ENCODE measurements at regions not wholly inside any gene's neighbourhood (a gene's known extent, or its start where the extent isn't known, plus 50 kb on each side); places are given as distances from the start of the nearest gene placed in this dataset.

- TF ChIP-seq ZNF331 (CRISPR knock-in tag; IDR thresholded peaks at IDR 0.05; ENCODE audit: low read depth): no peak
- TF ChIP-seq CREB1 (CRISPR knock-in tag; IDR thresholded peaks at IDR 0.05; ENCODE audit: low read depth): no peak
- no peak for TF ChIP-seq CTCF (conservative IDR thresholded peaks at IDR 0.05; ENCODE audit: low read depth in 2 of 2)
- Mint-ChIP-seq H3K4me3 (no peak overlapping the region), H3K4me1 (no peaks in the 10 kb centered on the region), H3K27ac (no peak overlapping the region), H3K9me3 (peaks cover 3% of the 10 kb centered on the region; the same call in 2 of the 3 replicates), H3K36me3 (ENCODE audit: low read depth) (no peaks in the 10 kb centered on the region), H3K27me3 (ENCODE audit: insufficient read depth, low read depth, poor library complexity) (no peaks in the 10 kb centered on the region)
- Histone ChIP-seq H2AFZ (no peak overlapping the region), H3K27me3 (ENCODE audit: insufficient read depth) (0 out of 2 replicates have a peak, but pooled peaks cover 3% of the 10 kb centered on the region), H3K9me2 (ENCODE audit: insufficient read depth) (no peaks in the 10 kb centered on the region), H3K4me3 (no peak overlapping the region), H3F3A (replicated peaks; ENCODE audit: low read depth) (no peaks in the 10 kb centered on the region), H3K79me2 (replicated peaks; ENCODE audit: insufficient read depth) (no peaks in the 10 kb centered on the region), H4K20me1 (replicated peaks; ENCODE audit: insufficient read depth) (no peaks in the 10 kb centered on the region), H3K36me3 (ENCODE audit: insufficient read depth) (no peaks in the 10 kb centered on the region), H3K27ac (ENCODE audit: low read depth) (no peak overlapping the region), H3K4me1 (ENCODE audit: insufficient read depth) (no peaks in the 10 kb centered on the region), H3K4me2 (no peak overlapping the region)
- DNase-seq (ENCODE audit: low spot score): no peak
- ATAC-seq: no peak
Observed at GRCh38 chr11:30089921-30090320, 73.1 kb upstream of the KCNA4 start.

GRCh38 chr11:30091246-30091645, 74.4 kb upstream of the KCNA4 start:
- ATAC-seq: no peak
- H3K27ac Mint-ChIP-seq: no peak overlapping the region
- no peak overlapping the region for H3K4me3 Mint-ChIP-seq

More at GRCh38 chr11:30091246-30091645, 74.4 kb upstream of the KCNA4 start:
- H3K4me1 Mint-ChIP-seq: no peaks in the 10 kb centered on the region
- no peaks in the 10 kb centered on the region for H3K36me3 ChIP-seq (ENCODE audit: insufficient read depth)
- no peaks in the 10 kb centered on the region for H4K20me1 ChIP-seq (replicated peaks; ENCODE audit: insufficient read depth)
- H3K9me3 Mint-ChIP-seq: peaks cover 3% of the 10 kb centered on the region; the same call in 2 of the 3 replicates
- H2AFZ ChIP-seq: no peak overlapping the region
- no peak overlapping the region for H3K4me3 ChIP-seq
- H3K27me3 Mint-ChIP-seq (ENCODE audit: insufficient read depth, low read depth, poor library complexity): no peaks in the 10 kb centered on the region
- no peaks in the 10 kb centered on the region for H3K36me3 Mint-ChIP-seq (ENCODE audit: low read depth)
- H3K4me1 ChIP-seq (ENCODE audit: insufficient read depth): no peaks in the 10 kb centered on the region
- no peaks in the 10 kb centered on the region for H3K9me2 ChIP-seq (ENCODE audit: insufficient read depth)
- H3K4me2 ChIP-seq: no peak overlapping the region
- H3K79me2 ChIP-seq (replicated peaks; ENCODE audit: insufficient read depth): no peaks in the 10 kb centered on the region
- TF ChIP-seq ZNF331 (CRISPR knock-in tag; IDR thresholded peaks at IDR 0.05; ENCODE audit: low read depth) (no peak), ZNF114 (CRISPR knock-in tag; IDR thresholded peaks at IDR 0.05) (no peak), POLR2AphosphoS5 (IDR thresholded peaks at IDR 0.05; ENCODE audit: low read depth) (no peak), CTCF (conservative IDR thresholded peaks at IDR 0.05; ENCODE audit: low read depth in 2 of 2) (no peak), ETS1 (IDR thresholded peaks at IDR 0.05) (no peak), NANOG (IDR thresholded peaks at IDR 0.05; ENCODE audit: borderline replicate concordance) (no peak), REST (IDR thresholded peaks at IDR 0.05; ENCODE audit: unreplicated experiment) (no peak), STAT1 (IDR thresholded peaks at IDR 0.05; ENCODE audit: unreplicated experiment) (no peak)
- H3F3A ChIP-seq (replicated peaks; ENCODE audit: low read depth): no peaks in the 10 kb centered on the region
- DNase-seq (ENCODE audit: low spot score): no peak
- H3K27ac ChIP-seq (ENCODE audit: low read depth): no peak overlapping the region
- H3K27me3 ChIP-seq (ENCODE audit: insufficient read depth): 0 out of 2 replicates have a peak, but pooled peaks cover 3% of the 10 kb centered on the region

Measured in GM23338 (cell line).